ENCODE measurements at regions not wholly inside any gene's neighbourhood (a gene's known extent, or its start where the extent isn't known, plus 50 kb on each side); places are given as distances from the start of the nearest gene placed in this dataset.

GRCh38 chr5:158068964-158069363, 210.0 kb upstream of the CLINT1 start:
- Histone ChIP-seq H3K4me3 (no peak overlapping the region), H3K27me3 (no peaks in the 10 kb centered on the region), H3K36me3 (replicated peaks; ENCODE audit: insufficient read depth, low read depth) (no peaks in the 10 kb centered on the region), H3K9me3 (ENCODE audit: low read depth) (no peaks in the 10 kb centered on the region), H3K4me1 (ENCODE audit: insufficient read depth) (no peaks in the 10 kb centered on the region), H3K9me2 (replicated peaks; ENCODE audit: insufficient read depth) (no peaks in the 10 kb centered on the region), H2AFZ (no peak overlapping the region), H3K27ac (no peak overlapping the region), H3K79me2 (no peaks in the 10 kb centered on the region), H3K4me2 (no peak overlapping the region), H4K20me1 (ENCODE audit: insufficient read depth, poor library complexity, severe bottlenecking) (no peaks in the 10 kb centered on the region)
- TF ChIP-seq EZH2 (IDR thresholded peaks at IDR 0.05; ENCODE audit: borderline replicate concordance) (no peak), EZH2phosphoT487 (IDR thresholded peaks at IDR 0.05; ENCODE audit: low read depth, severe bottlenecking, unreplicated experiment) (no peak), CTCF (IDR thresholded peaks at IDR 0.05; ENCODE audit: poor library complexity) (no peak)
- DNase-seq (ENCODE audit: low spot score) = no peak
- WGBS (ENCODE audit: low lambda C conversion rate, missing lambda C conversion rate) = 91% methylated on average over 4 of the region's 4 CpGs

GRCh38 chr5:158066076-158066475, 207.1 kb upstream of the CLINT1 start:
- H3K4me1 ChIP-seq (ENCODE audit: insufficient read depth) = no peaks in the 10 kb centered on the region
- no peaks in the 10 kb centered on the region for H3K9me3 ChIP-seq (ENCODE audit: low read depth)
- no peak overlapping the region for H3K4me2 ChIP-seq
- H3K9me2 ChIP-seq (replicated peaks; ENCODE audit: insufficient read depth) = no peaks in the 10 kb centered on the region
- H3K36me3 ChIP-seq (replicated peaks; ENCODE audit: insufficient read depth, low read depth) = no peaks in the 10 kb centered on the region
- DNase-seq (ENCODE audit: low spot score) = no peak
- no peak overlapping the region for H3K27ac ChIP-seq
- no peak overlapping the region for H3K4me3 ChIP-seq
- H4K20me1 ChIP-seq (ENCODE audit: insufficient read depth, poor library complexity, severe bottlenecking) = no peaks in the 10 kb centered on the region
- no peaks in the 10 kb centered on the region for H3K27me3 ChIP-seq
- no peaks in the 10 kb centered on the region for H3K79me2 ChIP-seq
- no peak overlapping the region for H2AFZ ChIP-seq
- TF ChIP-seq EZH2 (IDR thresholded peaks at IDR 0.05; ENCODE audit: borderline replicate concordance) (no peak), EZH2phosphoT487 (IDR thresholded peaks at IDR 0.05; ENCODE audit: low read depth, severe bottlenecking, unreplicated experiment) (no peak), CTCF (IDR thresholded peaks at IDR 0.05; ENCODE audit: poor library complexity) (no peak)
- 34% methylated on average over 1 of the region's 1 CpG for WGBS (ENCODE audit: low lambda C conversion rate, missing lambda C conversion rate)

GRCh38 chr5:158064334-158065123, 205.6 kb upstream of the CLINT1 start:
- Histone ChIP-seq H3K4me1 (ENCODE audit: insufficient read depth) (no peaks in the 10 kb centered on the region), H3K9me2 (replicated peaks; ENCODE audit: insufficient read depth) (no peaks in the 10 kb centered on the region), H3K27ac (no peak overlapping the region), H3K79me2 (no peaks in the 10 kb centered on the region), H3K27me3 (no peaks in the 10 kb centered on the region), H3K4me2 (no peak overlapping the region), H2AFZ (no peak overlapping the region), H3K36me3 (replicated peaks; ENCODE audit: insufficient read depth, low read depth) (no peaks in the 10 kb centered on the region), H3K9me3 (ENCODE audit: low read depth) (no peaks in the 10 kb centered on the region), H4K20me1 (ENCODE audit: insufficient read depth, poor library complexity, severe bottlenecking) (no peaks in the 10 kb centered on the region), H3K4me3 (no peak overlapping the region)
- no peak for DNase-seq (ENCODE audit: low spot score)
- no peak for TF ChIP-seq EZH2 (IDR thresholded peaks at IDR 0.05; ENCODE audit: borderline replicate concordance)
- no peak for TF ChIP-seq CTCF (IDR thresholded peaks at IDR 0.05; ENCODE audit: poor library complexity)
- TF ChIP-seq EZH2phosphoT487 (IDR thresholded peaks at IDR 0.05; ENCODE audit: low read depth, severe bottlenecking, unreplicated experiment) = no peak
- 74% methylated on average over 5 of the region's 5 CpGs for WGBS (ENCODE audit: low lambda C conversion rate, missing lambda C conversion rate)
